ENCODE measurements at regions not wholly inside any gene's neighbourhood (a gene's known extent, or its start where the extent isn't known, plus 50 kb on each side); places are given as distances from the start of the nearest gene placed in this dataset.

GRCh38 chr18:25010623-25011374 is 341.2 kb downstream of the ZNF521 start (continued):
- TF ChIP-seq CHD7 (IDR thresholded peaks at IDR 0.05; ENCODE audit: insufficient replicate concordance, low read length) (no peak), SP1 (IDR thresholded peaks at IDR 0.05; ENCODE audit: low read depth, low read length) (no peak), BACH1 (IDR thresholded peaks at IDR 0.05; ENCODE audit: low read length) (no peak), NANOG (IDR thresholded peaks at IDR 0.05; ENCODE audit: insufficient read depth, low read depth, low read length, poor library complexity, severe bottlenecking) (no peak), CTCF (IDR thresholded peaks at IDR 0.05; ENCODE audit: control extremely low read depth in 1 of 3, insufficient read depth in 1 of 3, low read depth in 1 of 3, low read length in 3 of 3) (no peak), GABPA (IDR thresholded peaks at IDR 0.05; ENCODE audit: borderline replicate concordance, insufficient read depth, low read length) (no peak), JUN (IDR thresholded peaks at IDR 0.05; ENCODE audit: low read depth, low read length) (no peak), EGR1 (IDR thresholded peaks at IDR 0.05; ENCODE audit: borderline replicate concordance, low read depth, low read length) (no peak)
